Neural cell (in vitro differentiated cells): ENCODE measurements at regions not wholly inside any gene's neighbourhood (a gene's known extent, or its start where the extent isn't known, plus 50 kb on each side); places are given as distances from the start of the nearest gene placed in this dataset.
"Not testable (repeated sequence)": the region's sequence is repeated elsewhere in the genome, so short reads cannot be mapped to it uniquely, and the experiment has no call there.

Source experiments
- H2AFZ ChIP-seq: fragments of 200-600, 300-800 bp; sonication (generic), shearing (Covaris generic); 2 replicates; pipeline ENCODE4 v1.6.0; 2014; ENCODE audit warnings: low read depth, mild to moderate bottlenecking, antibody characterized with exemption, low read length, moderate library complexity
- H3F3A ChIP-seq: fragments of 200-600 bp; shearing (Covaris generic); 2 replicates; pipeline ENCODE4 v1.6.1; 2016; ENCODE audit warnings: mild to moderate bottlenecking, moderate library complexity, mixed read lengths, antibody characterized with exemption, low read length; ENCODE audit not compliant: insufficient read depth, poor library complexity, severe bottlenecking
- H3K27ac ChIP-seq: fragments of 200-600, 300-800 bp; sonication (generic), shearing (Covaris generic); 2 replicates; pipeline ENCODE4 v1.5.1; 2014; ENCODE audit warnings: mild to moderate bottlenecking, low read length, moderate library complexity
- H3K27me3 ChIP-seq: fragments of 300-800, 200-600 bp; sonication (generic), shearing (Covaris generic); 2 replicates; pipeline ENCODE4 v1.6.0; 2014; ENCODE audit warnings: mild to moderate bottlenecking, low read depth, low read length, moderate library complexity; ENCODE audit not compliant: insufficient read depth
- H3K36me3 ChIP-seq: fragments of 300-800, 200-600 bp; sonication (generic), shearing (Covaris generic); 2 replicates; pipeline ENCODE4 v1.5.1; 2014; ENCODE audit warnings: mild to moderate bottlenecking, antibody characterized with exemption, low read length, moderate library complexity; ENCODE audit not compliant: insufficient read depth
- H3K4me2 ChIP-seq: fragments of 300-800, 200-600 bp; sonication (generic), shearing (Covaris generic); 2 replicates; pipeline ENCODE4 v1.6.0; 2014; ENCODE audit warnings: mild to moderate bottlenecking, low read length
- H3K4me3 ChIP-seq: fragments of 300-800, 200-600 bp; sonication (generic), shearing (Covaris generic); 2 replicates; pipeline ENCODE4 v1.5.1; 2014; ENCODE audit warnings: mild to moderate bottlenecking, low read length, moderate library complexity
- H3K79me2 ChIP-seq: fragments of 200-600 bp; shearing (Covaris generic); replicated peaks from 2 replicates; pipeline ENCODE4 v1.6.0; 2014; ENCODE audit warnings: mild to moderate bottlenecking, low read length, moderate library complexity; ENCODE audit not compliant: insufficient read depth
- H3K9ac ChIP-seq: fragments of 300-800, 200-600 bp; sonication (generic), shearing (Covaris generic); 2 replicates; pipeline ENCODE4 v1.6.1; 2016; ENCODE audit warnings: mild to moderate bottlenecking, low read length, mixed read lengths
- H3K9me2 ChIP-seq: fragments of 200-600 bp; shearing (Covaris generic); 2 replicates; pipeline ENCODE4 v1.6.1; 2016; ENCODE audit warnings: mild to moderate bottlenecking, low read length, mixed read lengths; ENCODE audit not compliant: insufficient read depth
- H3K9me3 ChIP-seq: fragments of 200-600, 300-800 bp; sonication (generic), shearing (Covaris generic); 2 replicates; pipeline ENCODE4 v1.6.1; 2016; ENCODE audit warnings: mild to moderate bottlenecking, mixed run types, low read length, moderate library complexity, mixed read lengths
- H4K20me1 ChIP-seq: fragments of 200-600 bp; shearing (Covaris generic); 2 replicates; pipeline ENCODE4 v1.6.1; 2016; ENCODE audit warnings: mild to moderate bottlenecking, mixed run types; ENCODE audit not compliant: insufficient read depth
- CTCF ChIP-seq: fragments of 450-650 bp; IDR thresholded peaks from 2 replicates; pipeline ENCODE4 v1.5.1; 2014; ENCODE audit warnings: antibody characterized with exemption, mild to moderate bottlenecking, moderate library complexity; ENCODE audit not compliant: poor library complexity, severe bottlenecking
- EP300 ChIP-seq: fragments of 450-650 bp; conservative IDR thresholded peaks from 2 replicates; pipeline ENCODE4 v1.6.1; 2014; ENCODE audit warnings: antibody characterized with exemption, mild to moderate bottlenecking, moderate library complexity; ENCODE audit not compliant: poor library complexity, severe bottlenecking
- EZH2 ChIP-seq: fragments of 200-600, 300-800 bp; shearing (Covaris generic), sonication (generic); IDR thresholded peaks from 2 replicates; pipeline ENCODE4 v1.6.1; 2014; ENCODE audit warnings: antibody characterized with exemption, low read length, borderline replicate concordance, mild to moderate bottlenecking; ENCODE audit not compliant: insufficient read depth, poor library complexity, severe bottlenecking
- MXI1 ChIP-seq: fragments of 450-650 bp; conservative IDR thresholded peaks from 2 replicates; pipeline ENCODE4 v1.6.1; 2014; ENCODE audit warnings: antibody characterized with exemption, mild to moderate bottlenecking; ENCODE audit not compliant: poor library complexity, severe bottlenecking
- POLR2AphosphoS5 ChIP-seq: IDR thresholded peaks from 2 replicates; pipeline ENCODE4 v1.6.1; 2012
- RAD21 ChIP-seq: fragments of 450-650 bp; conservative IDR thresholded peaks from 2 replicates; pipeline ENCODE4 v1.6.1; 2014; ENCODE audit warnings: antibody characterized with exemption, mild to moderate bottlenecking, moderate library complexity
- REST ChIP-seq: IDR thresholded peaks from 2 replicates; pipeline ENCODE4 v1.6.1; 2012; ENCODE audit warnings: borderline replicate concordance
- SMC3 ChIP-seq: fragments of 450-650 bp; conservative IDR thresholded peaks from 2 replicates; pipeline ENCODE4 v1.6.1; 2014; ENCODE audit warnings: antibody characterized with exemption, mild to moderate bottlenecking, moderate library complexity; ENCODE audit not compliant: poor library complexity
- TAF1 ChIP-seq: IDR thresholded peaks from 2 replicates; pipeline ENCODE4 v1.6.1; 2012; ENCODE audit warnings: low read depth

GRCh38 chr12:105681341-105681740 is 350.9 kb downstream of the C12orf75 start:
- H3K9me2 ChIP-seq = no peaks in the 10 kb centered on the region
- H3K79me2 ChIP-seq = no peaks in the 10 kb centered on the region
- no peak overlapping the region for H3K9ac ChIP-seq
- no peak overlapping the region for H3K4me2 ChIP-seq
- no peaks in the 10 kb centered on the region for H4K20me1 ChIP-seq
- H2AFZ ChIP-seq = no peak overlapping the region
- H3F3A ChIP-seq = no peaks in the 10 kb centered on the region
- H3K4me3 ChIP-seq = no peak overlapping the region
- no peaks in the 10 kb centered on the region for H3K27me3 ChIP-seq
- H3K9me3 ChIP-seq = no peaks in the 10 kb centered on the region
- H3K36me3 ChIP-seq = no peaks in the 10 kb centered on the region
- TF ChIP-seq EP300 (no peak), MXI1 (no peak), TAF1 (no peak), SMC3 (no peak), POLR2AphosphoS5 (no peak), EZH2 (no peak), CTCF (no peak), REST (no peak), RAD21 (no peak)
- H3K27ac ChIP-seq = no peak overlapping the region

GRCh38 chr12:105682821-105683220 is 352.3 kb downstream of the C12orf75 start:
- not testable (repeated sequence) for H3K36me3 ChIP-seq, H3K79me2 ChIP-seq, H3F3A ChIP-seq, H3K9me3 ChIP-seq, H3K4me3 ChIP-seq, H3K27me3 ChIP-seq, H3K9me2 ChIP-seq, H4K20me1 ChIP-seq, H2AFZ ChIP-seq, H3K9ac ChIP-seq, H3K27ac ChIP-seq, H3K4me2 ChIP-seq

GRCh38 chr12:105683836-105684235 is 353.3 kb downstream of the C12orf75 start:
- not testable (repeated sequence) for H3K9ac ChIP-seq, H3K27me3 ChIP-seq

More at GRCh38 chr12:105683836-105684235, 353.3 kb downstream of the C12orf75 start:
- H3K36me3 ChIP-seq, H2AFZ ChIP-seq, H3K79me2 ChIP-seq, H3K4me2 ChIP-seq, H3K27ac ChIP-seq, H3K4me3 ChIP-seq, H3F3A ChIP-seq, H4K20me1 ChIP-seq, H3K9me3 ChIP-seq, H3K9me2 ChIP-seq: not testable (repeated sequence)
